HEK293 (cell line): ENCODE measurements at regions not wholly inside any gene's neighbourhood (a gene's known extent, or its start where the extent isn't known, plus 50 kb on each side); places are given as distances from the start of the nearest gene placed in this dataset.

Source experiments
- CTCF ChIA-PET: fragments of 350-600 bp; formaldehyde crosslinking; extraction: SDS; loops from one replicate; lab custom pipeline; 2021; ENCODE audit warnings: antibody characterized with exemption; lab: Yijun Ruan, JAX
- POLR2A ChIA-PET: fragments of 300-600 bp; formaldehyde crosslinking; extraction: SDS; loops from one replicate; lab custom pipeline; 2020; ENCODE audit warnings: antibody characterized with exemption, inconsistent platforms; lab: Yijun Ruan, JAX
- H3K27ac ChIP-seq: fragments of 200-500 bp; sonication (Bioruptor generic); 2 replicates; pipeline ENCODE4 v1.5.1; 2014; ENCODE audit warnings: low read depth, low read length, control low read depth, inconsistent platforms; ENCODE audit errors: extremely low read depth
- H3K36me3 ChIP-seq, 2 experiments: fragments of 200-500 bp in 1 of 2; sonication (Bioruptor generic) in 1 of 2; 1 replicate in 1 of 2; 2 replicates in 1 of 2; pipeline ENCODE4 v1.5.1; 2014 to 2017; ENCODE audit warnings: inconsistent platforms in 2 of 2, low read length in 2 of 2; ENCODE audit not compliant: control insufficient read depth in 2 of 2, insufficient read depth in 1 of 2
- H3K4me1 ChIP-seq: fragments of 200-500 bp; sonication (Bioruptor generic); 2 replicates; pipeline ENCODE4 v1.5.1; 2014; ENCODE audit warnings: mild to moderate bottlenecking, low read length, inconsistent platforms; ENCODE audit not compliant: control insufficient read depth, insufficient read depth
- H3K4me3 ChIP-seq: 2 replicates; pipeline ENCODE4 v1.5.1; 2011; ENCODE audit warnings: low read depth, mild to moderate bottlenecking, control low read depth, low read length, moderate library complexity
- H3K9me3 ChIP-seq: fragments of 200-500 bp; sonication (Bioruptor generic); 2 replicates; pipeline ENCODE4 v1.5.1; 2014; ENCODE audit warnings: low read depth, low read length, inconsistent platforms; ENCODE audit not compliant: control insufficient read depth, insufficient read depth
- FEZF1 ChIP-seq: fragments of 450-650 bp; formaldehyde crosslinking; IDR thresholded peaks from 2 replicates; pipeline ENCODE4 v1.5.1; 2016; ENCODE audit warnings: missing biosample characterization, missing genetic modification characterization
- KLF1 ChIP-seq: fragments of 450-650 bp; formaldehyde crosslinking; IDR thresholded peaks from 2 replicates; pipeline ENCODE4 v1.5.1; 2016; ENCODE audit warnings: missing biosample characterization, missing genetic modification characterization
- MYNN ChIP-seq: fragments of 450-650 bp; formaldehyde crosslinking; IDR thresholded peaks from 2 replicates; pipeline ENCODE4 v1.5.1; 2016; ENCODE audit warnings: missing biosample characterization, missing genetic modification characterization, borderline replicate concordance
- PRDM4 ChIP-seq: fragments of 450-650 bp; formaldehyde crosslinking; IDR thresholded peaks from 2 replicates; pipeline ENCODE4 v1.5.1; 2017; ENCODE audit warnings: missing biosample characterization, missing genetic modification characterization
- ZNF174 ChIP-seq: fragments of 450-650 bp; formaldehyde crosslinking; IDR thresholded peaks from 2 replicates; pipeline ENCODE4 v1.5.0; 2017; ENCODE audit warnings: missing biosample characterization, mild to moderate bottlenecking, missing genetic modification characterization
- ZNF624 ChIP-seq: fragments of 450-650 bp; formaldehyde crosslinking; IDR thresholded peaks from 2 replicates; pipeline ENCODE4 v1.5.1; 2017; ENCODE audit warnings: missing biosample characterization, missing genetic modification characterization
- ZNF704 ChIP-seq: fragments of 450-650 bp; formaldehyde crosslinking; IDR thresholded peaks from 2 replicates; pipeline ENCODE4 v1.5.1; 2016; ENCODE audit warnings: missing biosample characterization, missing genetic modification characterization
- ZNF768 ChIP-seq: fragments of 450-650 bp; formaldehyde crosslinking; IDR thresholded peaks from 2 replicates; pipeline ENCODE4 v1.5.1; 2018; ENCODE audit warnings: missing biosample characterization, mild to moderate bottlenecking, missing genetic modification characterization
- ZSCAN23 ChIP-seq: fragments of 450-650 bp; formaldehyde crosslinking; IDR thresholded peaks from 2 replicates; pipeline ENCODE4 v1.5.1; 2016; ENCODE audit warnings: missing biosample characterization, missing genetic modification characterization
- TF ChIP-seq, protein P1 (sequence below): fragments of 450-650 bp; formaldehyde crosslinking; IDR thresholded peaks from 2 replicates; pipeline ENCODE4 v1.5.1; 2016; ENCODE audit warnings: missing biosample characterization, missing genetic modification characterization
- TF ChIP-seq, protein P2 (sequence below): fragments of 450-650 bp; formaldehyde crosslinking; IDR thresholded peaks from 2 replicates; pipeline ENCODE4 v1.5.1; 2016; ENCODE audit warnings: missing biosample characterization, missing genetic modification characterization, borderline replicate concordance

GRCh38 chr4:23384741-23385140, 505.1 kb downstream of the PPARGC1A start:
- ChIA-PET CTCF (no interaction called here), POLR2A (no interaction called here)
- no peak overlapping the region for H3K4me3 ChIP-seq
- TF ChIP-seq ZNF704 (tag by site-specific recombination): no peak
- TF ChIP-seq, all 188 proteins: peak for 0
- Histone ChIP-seq H3K9me3 (no peaks in the 10 kb centered on the region), H3K4me1 (no peaks in the 10 kb centered on the region), H3K27ac (no peak overlapping the region), H3K36me3 (no peaks in the 10 kb centered on the region)

GRCh38 chr4:23382879-23383278, 507.0 kb downstream of the PPARGC1A start:
- H3K4me3 ChIP-seq: no peak overlapping the region
- TF ChIP-seq FEZF1 (tag by site-specific recombination) (0 out of 2 replicates have a peak, but pooled peaks have one; percentile 34), ZNF768 (no peak)
- TF ChIP-seq, all 188 proteins: peak for 1
- no peak overlapping the region for H3K27ac ChIP-seq
- no peaks in the 10 kb centered on the region for H3K36me3 ChIP-seq
- no peaks in the 10 kb centered on the region for H3K9me3 ChIP-seq
- POLR2A ChIA-PET: no interaction called here
- no peaks in the 10 kb centered on the region for H3K4me1 ChIP-seq
- CTCF ChIA-PET: interaction anchor here (1.6 kb wide), 1 partner anchor 15 kb away, joined by 4 read pairs; no protein-coding TSS in a partner anchor

- POLR2A ChIA-PET: no interaction called here
- H3K27ac ChIP-seq: no peak overlapping the region
- H3K4me3 ChIP-seq: no peak overlapping the region
- H3K36me3 ChIP-seq: no peaks in the 10 kb centered on the region
- H3K9me3 ChIP-seq: no peaks in the 10 kb centered on the region
- no peaks in the 10 kb centered on the region for H3K4me1 ChIP-seq
- CTCF ChIA-PET: interaction anchor here (0.6 kb wide), 1 partner anchor 18 kb away, joined by 4 read pairs; no protein-coding TSS in a partner anchor
- TF ChIP-seq PRDM4 (tag by site-specific recombination) (no peak), ZNF174 (tag by site-specific recombination) (no peak), ZNF624 (no peak), KLF1 (tag by site-specific recombination) (no peak), ZSCAN23 (no peak), MYNN (tag by site-specific recombination) (no peak)
- TF ChIP-seq, protein P1, sequence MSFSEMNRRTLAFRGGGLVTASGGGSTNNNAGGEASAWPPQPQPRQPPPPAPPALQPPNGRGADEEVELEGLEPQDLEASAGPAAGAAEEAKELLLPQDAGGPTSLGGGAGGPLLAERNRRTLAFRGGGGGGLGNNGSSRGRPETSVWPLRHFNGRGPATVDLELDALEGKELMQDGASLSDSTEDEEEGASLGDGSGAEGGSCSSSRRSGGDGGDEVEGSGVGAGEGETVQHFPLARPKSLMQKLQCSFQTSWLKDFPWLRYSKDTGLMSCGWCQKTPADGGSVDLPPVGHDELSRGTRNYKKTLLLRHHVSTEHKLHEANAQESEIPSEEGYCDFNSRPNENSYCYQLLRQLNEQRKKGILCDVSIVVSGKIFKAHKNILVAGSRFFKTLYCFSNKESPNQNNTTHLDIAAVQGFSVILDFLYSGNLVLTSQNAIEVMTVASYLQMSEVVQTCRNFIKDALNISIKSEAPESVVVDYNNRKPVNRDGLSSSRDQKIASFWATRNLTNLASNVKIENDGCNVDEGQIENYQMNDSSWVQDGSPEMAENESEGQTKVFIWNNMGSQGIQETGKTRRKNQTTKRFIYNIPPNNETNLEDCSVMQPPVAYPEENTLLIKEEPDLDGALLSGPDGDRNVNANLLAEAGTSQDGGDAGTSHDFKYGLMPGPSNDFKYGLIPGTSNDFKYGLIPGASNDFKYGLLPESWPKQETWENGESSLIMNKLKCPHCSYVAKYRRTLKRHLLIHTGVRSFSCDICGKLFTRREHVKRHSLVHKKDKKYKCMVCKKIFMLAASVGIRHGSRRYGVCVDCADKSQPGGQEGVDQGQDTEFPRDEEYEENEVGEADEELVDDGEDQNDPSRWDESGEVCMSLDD: no peak
- TF ChIP-seq, protein P2, sequence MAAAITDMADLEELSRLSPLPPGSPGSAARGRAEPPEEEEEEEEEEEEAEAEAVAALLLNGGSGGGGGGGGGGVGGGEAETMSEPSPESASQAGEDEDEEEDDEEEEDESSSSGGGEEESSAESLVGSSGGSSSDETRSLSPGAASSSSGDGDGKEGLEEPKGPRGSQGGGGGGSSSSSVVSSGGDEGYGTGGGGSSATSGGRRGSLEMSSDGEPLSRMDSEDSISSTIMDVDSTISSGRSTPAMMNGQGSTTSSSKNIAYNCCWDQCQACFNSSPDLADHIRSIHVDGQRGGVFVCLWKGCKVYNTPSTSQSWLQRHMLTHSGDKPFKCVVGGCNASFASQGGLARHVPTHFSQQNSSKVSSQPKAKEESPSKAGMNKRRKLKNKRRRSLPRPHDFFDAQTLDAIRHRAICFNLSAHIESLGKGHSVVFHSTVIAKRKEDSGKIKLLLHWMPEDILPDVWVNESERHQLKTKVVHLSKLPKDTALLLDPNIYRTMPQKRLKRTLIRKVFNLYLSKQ: no peak
- TF ChIP-seq, all 188 proteins: peak for 0
Observed at GRCh38 chr4:23374259-23374658, 515.6 kb downstream of the PPARGC1A start.
